T1000 (cell line): ENCODE measurements at regions not wholly inside any gene's neighbourhood (a gene's known extent, or its start where the extent isn't known, plus 50 kb on each side); places are given as distances from the start of the nearest gene placed in this dataset.
"Not testable (repeated sequence)": the region's sequence is repeated elsewhere in the genome, so short reads cannot be mapped to it uniquely, and the experiment has no call there.

Experiments
- DNase-seq: peaks from one replicate; lab custom pipeline; 2025; ENCODE audit warnings: mixed read lengths; lab: John Stamatoyannopoulos, UW

- no peak for DNase-seq
Measured at GRCh38 chr10:43853369-43853768, 204.7 kb upstream of the ZNF32 start.

- DNase-seq = no peak
Measured at GRCh38 chr10:43852644-43853214, 204.0 kb upstream of the ZNF32 start.

- DNase-seq = no peak
Measured at GRCh38 chr10:43852149-43852548, 203.5 kb upstream of the ZNF32 start.

GRCh38 chr10:43851030-43851429, 202.3 kb upstream of the ZNF32 start:
- DNase-seq = no peak

- DNase-seq = no peak
Measured at GRCh38 chr10:43849551-43849950, 200.9 kb upstream of the ZNF32 start.

GRCh38 chr10:43846968-43847367, 198.3 kb upstream of the ZNF32 start:
- DNase-seq = no peak

GRCh38 chr10:43846187-43846680, 197.6 kb upstream of the ZNF32 start:
- DNase-seq = no peak

- no peak for DNase-seq
Measured at GRCh38 chr10:43845121-43845520, 196.4 kb upstream of the ZNF32 start.

- no peak for DNase-seq
Measured at GRCh38 chr10:43844221-43844620, 195.5 kb upstream of the ZNF32 start.

GRCh38 chr10:43843321-43844101, 194.8 kb upstream of the ZNF32 start:
- no peak for DNase-seq

- DNase-seq = no peak
Measured at GRCh38 chr10:43842496-43842895, 193.8 kb upstream of the ZNF32 start.

GRCh38 chr10:43842072-43842471, 193.4 kb upstream of the ZNF32 start:
- DNase-seq = no peak

- DNase-seq = no peak
Measured at GRCh38 chr10:43839973-43840372, 191.3 kb upstream of the ZNF32 start.

GRCh38 chr10:43834751-43835150, 186.1 kb upstream of the ZNF32 start:
- DNase-seq = not testable (repeated sequence)

- no peak for DNase-seq
Measured at GRCh38 chr10:43827853-43828252, 179.2 kb upstream of the ZNF32 start.

GRCh38 chr10:43825984-43826383, 177.3 kb upstream of the ZNF32 start:
- no peak for DNase-seq

- no peak for DNase-seq
Measured at GRCh38 chr10:43825421-43825820, 176.7 kb upstream of the ZNF32 start.

- DNase-seq = no peak
Measured at GRCh38 chr10:43824934-43825333, 176.3 kb upstream of the ZNF32 start.

GRCh38 chr10:43822631-43823580, 174.2 kb upstream of the ZNF32 start:
- DNase-seq = no peak

- DNase-seq = no peak
Measured at GRCh38 chr10:43821103-43821502, 172.4 kb upstream of the ZNF32 start.

- no peak for DNase-seq
Measured at GRCh38 chr10:43820663-43821062, 172.0 kb upstream of the ZNF32 start.

GRCh38 chr10:43819464-43820230, 171.0 kb upstream of the ZNF32 start:
- DNase-seq = no peak
